Neural progenitor cell (in vitro differentiated cells): ENCODE measurements at regions not wholly inside any gene's neighbourhood (a gene's known extent, or its start where the extent isn't known, plus 50 kb on each side); places are given as distances from the start of the nearest gene placed in this dataset.

ENCODE experiments used
- EZH2 ChIP-seq: fragments of 200-600 bp; sonication (generic); IDR thresholded peaks from 2 replicates; pipeline ENCODE4 v1.6.1; 2017; ENCODE audit warnings: antibody characterized with exemption, mild to moderate bottlenecking, moderate library complexity
- EZH2phosphoT487 ChIP-seq: fragments of 200-600 bp; sonication (generic); IDR thresholded peaks from 2 replicates; pipeline ENCODE4 v1.6.1; 2017; ENCODE audit warnings: antibody characterized with exemption
- TF ChIP-seq, protein P1 (sequence below): fragments of 200-600 bp; sonication (generic); IDR thresholded peaks from 2 replicates; pipeline ENCODE4 v1.5.1; 2017; ENCODE audit warnings: antibody characterized with exemption, mild to moderate bottlenecking

DNA sequence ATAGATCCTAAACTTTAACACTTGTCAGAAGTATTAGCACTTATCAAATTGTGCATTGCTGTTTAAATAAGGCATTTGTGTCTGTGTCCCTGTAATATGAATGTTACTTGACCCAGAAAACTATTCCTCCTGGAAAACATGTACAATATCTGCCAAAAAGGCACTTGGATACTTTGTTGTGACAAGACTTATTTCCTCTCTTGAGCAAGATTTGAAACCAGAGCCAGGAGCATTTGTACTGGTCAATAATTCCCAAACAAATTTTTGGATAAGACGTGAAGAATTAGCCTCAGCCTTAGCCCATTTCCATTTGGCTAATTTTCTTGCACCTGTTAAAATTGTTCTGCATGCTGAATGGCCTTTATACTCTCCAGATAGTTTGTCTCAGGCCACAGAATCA is 176.3 kb upstream of the GK2 start:
- TF ChIP-seq, protein P1, sequence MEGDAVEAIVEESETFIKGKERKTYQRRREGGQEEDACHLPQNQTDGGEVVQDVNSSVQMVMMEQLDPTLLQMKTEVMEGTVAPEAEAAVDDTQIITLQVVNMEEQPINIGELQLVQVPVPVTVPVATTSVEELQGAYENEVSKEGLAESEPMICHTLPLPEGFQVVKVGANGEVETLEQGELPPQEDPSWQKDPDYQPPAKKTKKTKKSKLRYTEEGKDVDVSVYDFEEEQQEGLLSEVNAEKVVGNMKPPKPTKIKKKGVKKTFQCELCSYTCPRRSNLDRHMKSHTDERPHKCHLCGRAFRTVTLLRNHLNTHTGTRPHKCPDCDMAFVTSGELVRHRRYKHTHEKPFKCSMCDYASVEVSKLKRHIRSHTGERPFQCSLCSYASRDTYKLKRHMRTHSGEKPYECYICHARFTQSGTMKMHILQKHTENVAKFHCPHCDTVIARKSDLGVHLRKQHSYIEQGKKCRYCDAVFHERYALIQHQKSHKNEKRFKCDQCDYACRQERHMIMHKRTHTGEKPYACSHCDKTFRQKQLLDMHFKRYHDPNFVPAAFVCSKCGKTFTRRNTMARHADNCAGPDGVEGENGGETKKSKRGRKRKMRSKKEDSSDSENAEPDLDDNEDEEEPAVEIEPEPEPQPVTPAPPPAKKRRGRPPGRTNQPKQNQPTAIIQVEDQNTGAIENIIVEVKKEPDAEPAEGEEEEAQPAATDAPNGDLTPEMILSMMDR: no peak
- TF ChIP-seq EZH2 (no peak), EZH2phosphoT487 (no peak)
